Gastroesophageal sphincter (tissue), 3 donors: ENCODE measurements at regions not wholly inside any gene's neighbourhood (a gene's known extent, or its start where the extent isn't known, plus 50 kb on each side); places are given as distances from the start of the nearest gene placed in this dataset.

Experiments used
- EP300 ChIP-seq: sonication (generic); formaldehyde crosslinking; IDR thresholded peaks from one replicate; pipeline ENCODE4 v1.6.1; 2017; ENCODE audit warnings: antibody characterized with exemption, mild to moderate bottlenecking
- POLR2AphosphoS5 ChIP-seq: sonication (generic); formaldehyde crosslinking; IDR thresholded peaks from one replicate; pipeline ENCODE4 v1.6.1; 2017; ENCODE audit warnings: antibody characterized with exemption
- TF ChIP-seq, protein P1 (sequence below), 4 experiments: fragments of 200-600 bp in 2 of 4; fragments of 450-650 bp in 2 of 4; sonication (generic) in 1 of 4; IDR thresholded peaks; one replicate each; pipeline ENCODE4 v1.5.1; 2017 to 2019; ENCODE audit warnings: antibody characterized with exemption in 4 of 4, mild to moderate bottlenecking in 2 of 4, moderate library complexity in 2 of 4

DNA sequence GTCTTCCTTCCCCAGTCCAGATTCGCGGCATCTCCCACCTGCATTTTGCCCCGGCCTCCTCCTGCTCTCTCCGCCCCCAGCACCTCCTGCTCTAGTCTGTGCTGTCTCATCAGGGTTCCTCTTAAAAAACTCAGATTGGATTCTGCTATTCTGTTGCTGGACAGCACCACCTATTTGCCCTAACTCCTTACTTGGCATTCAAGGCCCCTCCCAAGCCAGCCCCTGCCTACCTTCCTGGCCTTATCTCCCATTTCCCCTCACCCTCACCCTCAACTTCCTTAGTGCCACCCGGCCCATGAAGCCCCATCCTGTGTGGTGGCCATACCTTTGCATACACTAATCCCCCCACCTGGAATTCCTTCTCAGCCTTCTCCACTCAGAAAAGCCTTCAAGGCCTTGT, 59.9 kb upstream of the PRDM11 start:
- TF ChIP-seq, protein P1, sequence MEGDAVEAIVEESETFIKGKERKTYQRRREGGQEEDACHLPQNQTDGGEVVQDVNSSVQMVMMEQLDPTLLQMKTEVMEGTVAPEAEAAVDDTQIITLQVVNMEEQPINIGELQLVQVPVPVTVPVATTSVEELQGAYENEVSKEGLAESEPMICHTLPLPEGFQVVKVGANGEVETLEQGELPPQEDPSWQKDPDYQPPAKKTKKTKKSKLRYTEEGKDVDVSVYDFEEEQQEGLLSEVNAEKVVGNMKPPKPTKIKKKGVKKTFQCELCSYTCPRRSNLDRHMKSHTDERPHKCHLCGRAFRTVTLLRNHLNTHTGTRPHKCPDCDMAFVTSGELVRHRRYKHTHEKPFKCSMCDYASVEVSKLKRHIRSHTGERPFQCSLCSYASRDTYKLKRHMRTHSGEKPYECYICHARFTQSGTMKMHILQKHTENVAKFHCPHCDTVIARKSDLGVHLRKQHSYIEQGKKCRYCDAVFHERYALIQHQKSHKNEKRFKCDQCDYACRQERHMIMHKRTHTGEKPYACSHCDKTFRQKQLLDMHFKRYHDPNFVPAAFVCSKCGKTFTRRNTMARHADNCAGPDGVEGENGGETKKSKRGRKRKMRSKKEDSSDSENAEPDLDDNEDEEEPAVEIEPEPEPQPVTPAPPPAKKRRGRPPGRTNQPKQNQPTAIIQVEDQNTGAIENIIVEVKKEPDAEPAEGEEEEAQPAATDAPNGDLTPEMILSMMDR (IDR thresholded peaks at IDR 0.05) = no peak
- TF ChIP-seq EP300 (no peak), POLR2AphosphoS5 (no peak)
